Heart right ventricle (tissue), 16 donors: ENCODE measurements at regions not wholly inside any gene's neighbourhood (a gene's known extent, or its start where the extent isn't known, plus 50 kb on each side); places are given as distances from the start of the nearest gene placed in this dataset.

Source experiments
- ATAC-seq, 8 donors: fragments of 200-7000 bp; cut with Tn5 transposase; one replicate each; pipeline ENCODE4 v1.9.1; 2020; ENCODE audit warnings: mild to moderate bottlenecking in 8 of 8, moderate library complexity in 8 of 8, moderate number of reproducible peaks in 1 of 8
- DNase-seq, 2 donors: peaks; one replicate each; pipeline ENCODE4 v3.0.0-alpha.2; 2020
- H3K27ac ChIP-seq, 10 donors: fragments of 200-600 bp; sonication (generic) in 2 of 10; one replicate each; pipeline versions ENCODE4 v1.5.0 to v1.8.0; 2020 to 2022; ENCODE audit warnings: mild to moderate bottlenecking in 3 of 10
- H3K27me3 ChIP-seq, 7 donors: fragments of 200-600 bp; one replicate each; pipeline ENCODE4 v1.8.0; 2021 to 2022; ENCODE audit warnings: mild to moderate bottlenecking in 2 of 7
- H3K36me3 ChIP-seq, 9 donors: fragments of 200-600 bp; sonication (generic) in 1 of 9; one replicate each; pipeline versions ENCODE4 v1.5.0 to v1.8.0; 2020 to 2022; ENCODE audit warnings: mild to moderate bottlenecking in 2 of 9
- H3K4me1 ChIP-seq, 9 donors: fragments of 200-600 bp; sonication (generic) in 1 of 9; one replicate each; pipeline versions ENCODE4 v1.5.0 to v1.8.0; 2020 to 2022; ENCODE audit warnings: mild to moderate bottlenecking in 4 of 9
- H3K4me3 ChIP-seq, 10 donors: fragments of 200-600 bp; sonication (generic) in 2 of 10; one replicate each; pipeline versions ENCODE4 v1.5.0 to v1.8.0; 2020 to 2022; ENCODE audit warnings: mild to moderate bottlenecking in 7 of 10, moderate library complexity in 2 of 10
- H3K9me3 ChIP-seq, 11 donors: fragments of 200-600 bp in 10 of 11; sonication (generic) in 2 of 11; one replicate each; pipeline versions ENCODE4 v1.5.0 to v1.8.0; 2013 to 2022; ENCODE audit warnings: mild to moderate bottlenecking in 2 of 11, control low read depth in 1 of 11, moderate library complexity in 1 of 11
- CTCF ChIP-seq, 9 donors: fragments of 200-600 bp; sonication (generic) in 2 of 9; IDR thresholded peaks; one replicate each; pipeline versions ENCODE4 v1.5.0 to v1.8.0; 2021 to 2022; ENCODE audit warnings: antibody characterized with exemption in 9 of 9, mild to moderate bottlenecking in 5 of 9, moderate library complexity in 1 of 9
- WGBS, 2 donors: extraction: QIAGEN DNeasy Blood & Tissue Kit; methylation state at CpG; one replicate each; pipeline ENCODE4 v1.1.7; 2013; ENCODE audit warnings: inconsistent platforms in 1 of 2; 5-methylcytosine and 5-hydroxymethylcytosine counted together
- intact Hi-C, 10 donors: fragments of 100-400 bp; cut with DNase I; formaldehyde crosslinking; loops; one replicate each; pipeline versions ENCODE4 v1.11.1 to v1.14.2; 2022
- donor health status: Arrhythmogenic right ventricular cardiomyopathy.
- donor health status: ischemic (EF 13 %, LVEDD 7.1; RV severe dilation, severe dysfunction).
- donor health status: healthy with polysubstance abuse.
- donor health status: DM: no; HTN: yes; CAD: no.
- donor health status: DM: no; HTN: no; CAD: no.
- donor health status: ischemic (EF 25% LVEDD 6.9; RV normal size, moderate dysfunction).
- donor health status: ischemic (EF 25% LVEDD 5.7; RV mildly dilated, moderate dysfunction).
- donor health status: healthy.
- donor health status: DM: yes; HTN: yes; CAD: no.
- donor health status: Ischemic cardiomyopathy.
- donor health status: ischemic (EF 35%, LVEDD 5.7; RV mildly dilated, moderate dysfunction).
- donor health status: nonischemic (EF 11% LVEDD 7.7; RV severe dilation, severe dysfunction).
- donor health status: DM: yes; HTN: yes; CAD: no.
- donor health status: PGD.
- donor health status: ischemic (EF 29% LVEDD 5.4; RV normal size, mild dysfunction).
- donor health status: nonischemic (EF 23%, LVEDD 6.1; RV moderate dilation, normal function).

GRCh38 chr3:177521305-177521704 is 324.0 kb upstream of the TBL1XR1 start:
- Histone ChIP-seq H3K27ac (no peak overlapping the region), H3K4me3 (no peak overlapping the region), H3K4me1 (peaks cover 2 to 19% (median 9%) of the 10 kb centered on the region in 9 donors), H3K9me3 (peaks cover 0 to 6% (median 0%) of the 10 kb centered on the region in 11 donors), H3K27me3 (no peaks in the 10 kb centered on the region), H3K36me3 (no peaks in the 10 kb centered on the region)
- ATAC-seq (no peak), DNase-seq (no peak)
- WGBS, 2 donors: 96 to 97% methylated on average over 8 of the region's 8 CpGs
- intact Hi-C loops: loop anchor here in 1 of 10 donors (10.0 kb wide), 1 partner anchor 203 kb away; no protein-coding TSS in a partner anchor
- no peak for TF ChIP-seq CTCF (IDR thresholded peaks at IDR 0.05)

- H3K4me3 ChIP-seq: no peak overlapping the region
- no peak for TF ChIP-seq CTCF (IDR thresholded peaks at IDR 0.05)
- ATAC-seq (no peak), DNase-seq (no peak)
- H3K36me3 ChIP-seq: no peaks in the 10 kb centered on the region
- no peak overlapping the region for H3K27ac ChIP-seq
- WGBS, 2 donors: 88% methylated on average over 4 of the region's 4 CpGs
- peaks cover 0 to 6% (median 0%) of the 10 kb centered on the region in 11 donors for H3K9me3 ChIP-seq
- H3K4me1 ChIP-seq: peaks cover 0 to 13% (median 2%) of the 10 kb centered on the region in 9 donors
- intact Hi-C loops: loop anchor here in 1 of 10 donors (10.0 kb wide), 1 partner anchor 203 kb away; no protein-coding TSS in a partner anchor
- no peaks in the 10 kb centered on the region for H3K27me3 ChIP-seq
Measured at GRCh38 chr3:177522051-177522450, 324.8 kb upstream of the TBL1XR1 start.

- WGBS, 2 donors: 61 to 63% methylated on average over 3 of the region's 3 CpGs
- ATAC-seq (no peak), DNase-seq (no peak)
- Histone ChIP-seq H3K27ac (no peak overlapping the region), H3K4me1 (peaks cover 0 to 13% (median 0%) of the 10 kb centered on the region in 9 donors), H3K27me3 (no peaks in the 10 kb centered on the region), H3K36me3 (no peaks in the 10 kb centered on the region), H3K9me3 (peaks cover 0 to 6% (median 0%) of the 10 kb centered on the region in 11 donors), H3K4me3 (no peak overlapping the region)
- TF ChIP-seq CTCF (IDR thresholded peaks at IDR 0.05): no peak
- intact Hi-C loops: loop anchor here in 1 of 10 donors (10.0 kb wide), 1 partner anchor 202 kb away; no protein-coding TSS in a partner anchor
Measured at GRCh38 chr3:177523067-177523675, 325.9 kb upstream of the TBL1XR1 start.

- DNase-seq (no peak), ATAC-seq (no peak)
- H3K4me1 ChIP-seq: peaks cover 0 to 13% (median 0%) of the 10 kb centered on the region in 9 donors
- no peak for TF ChIP-seq CTCF (IDR thresholded peaks at IDR 0.05)
- H3K27ac ChIP-seq: no peak overlapping the region
- WGBS, 2 donors: 88 to 90% methylated on average over 4 of the region's 4 CpGs
- H3K27me3 ChIP-seq: no peaks in the 10 kb centered on the region
- peaks cover 0 to 6% (median 0%) of the 10 kb centered on the region in 11 donors for H3K9me3 ChIP-seq
- H3K4me3 ChIP-seq: no peak overlapping the region
- intact Hi-C loops: loop anchor here in 1 of 10 donors (10.0 kb wide), 1 partner anchor 201 kb away; no protein-coding TSS in a partner anchor
- no peaks in the 10 kb centered on the region for H3K36me3 ChIP-seq
Measured at GRCh38 chr3:177523872-177524438, 326.7 kb upstream of the TBL1XR1 start.
